ENCODE measurements at regions not wholly inside any gene's neighbourhood (a gene's known extent, or its start where the extent isn't known, plus 50 kb on each side); places are given as distances from the start of the nearest gene placed in this dataset.

DNA sequence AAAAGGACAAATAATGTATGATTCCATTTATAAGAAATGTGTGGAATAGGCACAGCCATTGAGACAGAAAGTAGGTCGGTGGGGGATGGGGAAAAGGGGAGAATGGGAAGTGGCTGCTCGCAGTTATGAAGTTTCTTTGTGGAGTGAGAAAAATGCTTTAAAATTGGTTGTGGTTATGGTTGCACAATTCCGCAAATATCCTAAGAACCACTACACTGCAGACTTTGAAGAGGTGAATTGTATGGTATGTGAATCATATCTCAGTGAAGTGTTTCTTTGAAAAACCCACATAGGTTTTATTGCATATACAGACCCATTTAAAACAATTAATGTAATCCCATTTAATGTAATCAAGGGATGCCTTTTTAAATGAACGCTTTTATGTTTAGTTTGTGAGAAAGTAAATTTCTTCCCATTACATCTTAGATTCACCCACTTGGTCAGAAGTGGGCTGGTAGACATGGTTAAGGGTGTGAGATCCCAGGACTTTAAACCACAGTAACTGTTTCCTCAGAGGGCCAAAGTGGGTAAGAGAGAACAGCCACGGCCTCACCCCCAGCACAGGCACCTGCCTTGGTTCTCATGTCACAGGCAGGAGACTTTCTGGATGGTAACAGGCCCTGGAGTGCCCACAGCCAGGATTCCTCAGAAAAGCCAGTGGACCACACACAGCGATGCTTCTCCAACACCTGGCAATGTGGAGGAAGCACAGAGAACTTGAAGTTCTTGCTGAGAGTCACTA, 119.3 kb upstream of the GJB6 start:
- peaks cover 2% of the 10 kb centered on the region for H3K27me3 ChIP-seq (ENCODE audit: control insufficient read depth, insufficient read depth, low read length)
- peaks cover 4% of the 10 kb centered on the region for H3K4me1 ChIP-seq (ENCODE audit: control insufficient read depth, insufficient read depth, low read length)
- no peak overlapping the region for H3K4me3 ChIP-seq (ENCODE audit: low read depth, low read length)
- H3K9ac ChIP-seq (ENCODE audit: low read depth, low read length): no peak overlapping the region
- no peaks in the 10 kb centered on the region for H3K36me3 ChIP-seq (ENCODE audit: control insufficient read depth, insufficient read depth, low read length)
- no peaks in the 10 kb centered on the region for H3K9me3 ChIP-seq (ENCODE audit: control insufficient read depth, insufficient read depth, low read length)

DNA sequence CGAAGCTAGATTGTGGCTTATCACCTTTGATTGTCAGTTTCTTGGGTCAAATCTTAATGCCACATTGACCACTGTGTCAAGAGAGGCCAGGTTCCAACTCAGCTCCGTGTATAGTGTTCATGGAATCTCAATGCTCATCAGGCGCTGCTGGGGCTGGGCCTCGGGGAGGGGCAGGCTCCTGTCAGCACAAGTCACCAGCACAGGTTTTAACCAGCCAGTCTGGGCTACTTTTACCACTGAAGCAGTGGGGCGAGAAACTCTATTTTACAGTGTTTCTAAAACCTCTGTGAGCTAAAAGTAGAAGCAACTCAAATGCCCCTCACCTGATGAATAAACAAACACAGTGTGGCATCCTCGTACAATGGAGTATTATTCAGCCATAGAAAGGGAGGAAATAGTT, 118.7 kb upstream of the GJB6 start:
- Histone ChIP-seq H3K4me1 (ENCODE audit: control insufficient read depth, insufficient read depth, low read length) (peaks cover 4% of the 10 kb centered on the region), H3K9ac (ENCODE audit: low read depth, low read length) (no peak overlapping the region), H3K36me3 (ENCODE audit: control insufficient read depth, insufficient read depth, low read length) (no peaks in the 10 kb centered on the region), H3K9me3 (ENCODE audit: control insufficient read depth, insufficient read depth, low read length) (no peaks in the 10 kb centered on the region), H3K27me3 (ENCODE audit: control insufficient read depth, insufficient read depth, low read length) (peaks cover 2% of the 10 kb centered on the region), H3K4me3 (ENCODE audit: low read depth, low read length) (no peak overlapping the region)

- no peak overlapping the region for H3K9ac ChIP-seq (ENCODE audit: low read depth, low read length)
- H3K4me3 ChIP-seq (ENCODE audit: low read depth, low read length): no peak overlapping the region
- no peaks in the 10 kb centered on the region for H3K36me3 ChIP-seq (ENCODE audit: control insufficient read depth, insufficient read depth, low read length)
- no peaks in the 10 kb centered on the region for H3K9me3 ChIP-seq (ENCODE audit: control insufficient read depth, insufficient read depth, low read length)
- H3K4me1 ChIP-seq (ENCODE audit: control insufficient read depth, insufficient read depth, low read length): peaks cover 4% of the 10 kb centered on the region
- peaks cover 2% of the 10 kb centered on the region for H3K27me3 ChIP-seq (ENCODE audit: control insufficient read depth, insufficient read depth, low read length)
Measured at GRCh38 chr13:20350382-20350763, 118.3 kb upstream of the GJB6 start.

GRCh38 chr13:20349564-20350381, 117.7 kb upstream of the GJB6 start:
- H3K27me3 ChIP-seq (ENCODE audit: control insufficient read depth, insufficient read depth, low read length): no peaks in the 10 kb centered on the region

DNA sequence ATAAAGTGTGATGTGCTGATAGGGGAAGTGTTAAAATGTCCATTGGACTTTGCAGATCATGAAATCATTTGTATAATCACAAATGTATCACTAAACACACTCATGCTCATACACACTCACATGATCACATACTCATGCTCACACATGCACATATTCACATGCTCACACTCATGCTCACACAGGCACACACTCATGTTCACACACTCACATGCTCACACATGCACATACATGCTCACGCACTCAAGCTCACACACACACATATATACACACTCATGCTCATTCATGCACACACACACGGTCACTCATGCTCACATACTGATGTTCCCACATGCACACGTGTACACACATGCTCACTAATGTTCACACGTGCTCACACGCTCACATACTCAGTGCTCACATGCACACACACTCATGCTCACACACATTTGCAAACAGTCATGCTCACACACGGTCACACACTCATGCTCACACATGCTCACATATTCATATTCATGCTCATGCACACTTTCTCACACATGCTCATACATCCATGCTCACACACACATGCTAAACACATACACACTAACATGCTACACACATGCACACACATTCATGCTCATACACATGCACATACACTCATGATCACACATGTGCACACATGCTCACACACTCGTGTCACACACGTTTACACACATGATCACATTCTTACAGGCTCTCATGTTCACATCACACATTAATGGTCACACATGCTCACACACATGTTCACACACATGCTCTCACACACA, 116.7 kb upstream of the GJB6 start:
- no peaks in the 10 kb centered on the region for H3K27me3 ChIP-seq (ENCODE audit: control insufficient read depth, insufficient read depth, low read length)
- H3K36me3 ChIP-seq (ENCODE audit: control insufficient read depth, insufficient read depth, low read length): no peaks in the 10 kb centered on the region
- peaks cover 4% of the 10 kb centered on the region for H3K4me1 ChIP-seq (ENCODE audit: control insufficient read depth, insufficient read depth, low read length)
- no peak overlapping the region for H3K9ac ChIP-seq (ENCODE audit: low read depth, low read length)
- H3K4me3 ChIP-seq (ENCODE audit: low read depth, low read length): no peak overlapping the region
- H3K9me3 ChIP-seq (ENCODE audit: control insufficient read depth, insufficient read depth, low read length): no peaks in the 10 kb centered on the region

More at GRCh38 chr13:20349564-20350381, 117.7 kb upstream of the GJB6 start:
- Histone ChIP-seq H3K9me3 (ENCODE audit: control insufficient read depth, insufficient read depth, low read length) (no peaks in the 10 kb centered on the region), H3K4me1 (ENCODE audit: control insufficient read depth, insufficient read depth, low read length) (peaks cover 4% of the 10 kb centered on the region), H3K9ac (ENCODE audit: low read depth, low read length) (no peak overlapping the region), H3K4me3 (ENCODE audit: low read depth, low read length) (no peak overlapping the region), H3K36me3 (ENCODE audit: control insufficient read depth, insufficient read depth, low read length) (no peaks in the 10 kb centered on the region)

GRCh38 chr13:20348018-20348417, 115.9 kb upstream of the GJB6 start:
- Histone ChIP-seq H3K36me3 (ENCODE audit: control insufficient read depth, insufficient read depth, low read length) (no peaks in the 10 kb centered on the region), H3K27me3 (ENCODE audit: control insufficient read depth, insufficient read depth, low read length) (no peaks in the 10 kb centered on the region), H3K4me1 (ENCODE audit: control insufficient read depth, insufficient read depth, low read length) (peaks cover 4% of the 10 kb centered on the region), H3K9ac (ENCODE audit: low read depth, low read length) (no peak overlapping the region), H3K9me3 (ENCODE audit: control insufficient read depth, insufficient read depth, low read length) (no peaks in the 10 kb centered on the region), H3K4me3 (ENCODE audit: low read depth, low read length) (no peak overlapping the region)

GRCh38 chr13:20344836-20345490, 112.8 kb upstream of the GJB6 start:
- H3K4me1 ChIP-seq (ENCODE audit: control insufficient read depth, insufficient read depth, low read length): peaks cover 1% of the 10 kb centered on the region
- H3K36me3 ChIP-seq (ENCODE audit: control insufficient read depth, insufficient read depth, low read length): no peaks in the 10 kb centered on the region
- no peak overlapping the region for H3K9ac ChIP-seq (ENCODE audit: low read depth, low read length)
- H3K27me3 ChIP-seq (ENCODE audit: control insufficient read depth, insufficient read depth, low read length): no peaks in the 10 kb centered on the region
- H3K9me3 ChIP-seq (ENCODE audit: control insufficient read depth, insufficient read depth, low read length): no peaks in the 10 kb centered on the region
- H3K4me3 ChIP-seq (ENCODE audit: low read depth, low read length): no peak overlapping the region

DNA sequence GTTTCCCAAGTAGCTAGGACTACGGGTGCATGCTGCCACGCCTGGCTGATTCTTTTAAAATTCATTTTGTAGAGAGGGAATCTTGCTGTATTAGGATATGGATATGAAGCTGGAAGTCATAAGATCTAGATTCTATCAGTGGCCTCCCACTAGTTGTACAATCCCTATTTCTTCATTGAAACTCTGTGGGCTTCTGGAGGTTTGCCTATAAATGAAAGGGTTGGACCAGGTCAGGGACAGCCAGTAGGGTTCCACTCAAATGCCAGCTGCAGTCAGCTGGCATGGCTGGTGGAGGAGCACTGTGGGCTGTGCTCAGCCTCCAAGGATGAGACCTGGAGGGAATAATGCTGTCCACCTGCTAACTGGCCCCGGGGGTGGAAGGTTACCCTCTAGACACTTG, 110.2 kb upstream of the GJB6 start:
- no peak overlapping the region for H3K9ac ChIP-seq (ENCODE audit: low read depth, low read length)
- H3K27me3 ChIP-seq (ENCODE audit: control insufficient read depth, insufficient read depth, low read length): no peaks in the 10 kb centered on the region

GRCh38 chr13:20340759-20341171, 108.6 kb upstream of the GJB6 start:
- H3K27me3 ChIP-seq (ENCODE audit: control insufficient read depth, insufficient read depth, low read length): no peaks in the 10 kb centered on the region
- no peaks in the 10 kb centered on the region for H3K9me3 ChIP-seq (ENCODE audit: control insufficient read depth, insufficient read depth, low read length)
- H3K4me3 ChIP-seq (ENCODE audit: low read depth, low read length): no peak overlapping the region
- no peaks in the 10 kb centered on the region for H3K4me1 ChIP-seq (ENCODE audit: control insufficient read depth, insufficient read depth, low read length)
- H3K36me3 ChIP-seq (ENCODE audit: control insufficient read depth, insufficient read depth, low read length): no peaks in the 10 kb centered on the region
- no peak overlapping the region for H3K9ac ChIP-seq (ENCODE audit: low read depth, low read length)

More for the DNA sequence above, 110.2 kb upstream of the GJB6 start:
- no peaks in the 10 kb centered on the region for H3K9me3 ChIP-seq (ENCODE audit: control insufficient read depth, insufficient read depth, low read length)
- H3K36me3 ChIP-seq (ENCODE audit: control insufficient read depth, insufficient read depth, low read length): no peaks in the 10 kb centered on the region
- H3K4me1 ChIP-seq (ENCODE audit: control insufficient read depth, insufficient read depth, low read length): no peaks in the 10 kb centered on the region
- H3K4me3 ChIP-seq (ENCODE audit: low read depth, low read length): no peak overlapping the region

GRCh38 chr13:20340136-20340758, 108.1 kb upstream of the GJB6 start:
- Histone ChIP-seq H3K9ac (ENCODE audit: low read depth, low read length) (no peak overlapping the region), H3K36me3 (ENCODE audit: control insufficient read depth, insufficient read depth, low read length) (no peaks in the 10 kb centered on the region), H3K27me3 (ENCODE audit: control insufficient read depth, insufficient read depth, low read length) (no peaks in the 10 kb centered on the region), H3K9me3 (ENCODE audit: control insufficient read depth, insufficient read depth, low read length) (no peaks in the 10 kb centered on the region), H3K4me3 (ENCODE audit: low read depth, low read length) (no peak overlapping the region), H3K4me1 (ENCODE audit: control insufficient read depth, insufficient read depth, low read length) (no peaks in the 10 kb centered on the region)

Data from iPS-15b (cell line).